ENCODE measurements at regions not wholly inside any gene's neighbourhood (a gene's known extent, or its start where the extent isn't known, plus 50 kb on each side); places are given as distances from the start of the nearest gene placed in this dataset.
"Not testable (repeated sequence)": the region's sequence is repeated elsewhere in the genome, so short reads cannot be mapped to it uniquely, and the experiment has no call there.

DNA sequence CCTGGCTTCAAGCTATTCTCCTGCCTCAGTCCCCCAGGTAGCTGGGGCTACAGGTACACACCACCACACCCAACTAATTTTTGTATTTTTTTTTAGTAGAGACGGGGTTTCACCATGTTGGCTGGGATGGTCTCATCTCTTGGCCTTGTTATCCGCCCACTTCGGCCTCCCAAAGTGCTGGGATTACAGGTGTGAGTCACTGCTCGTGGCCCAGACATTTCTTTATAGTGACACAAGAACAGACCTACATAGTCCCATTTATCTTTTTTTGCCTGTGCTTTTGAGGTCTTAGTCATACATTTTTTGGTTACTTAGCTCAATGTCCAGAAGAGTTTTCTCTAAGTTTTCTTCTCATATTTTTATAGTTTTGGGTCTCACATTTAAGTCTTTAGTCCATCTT lies 247.4 kb downstream of the SYT10 start:
- H3K27ac ChIP-seq (replicated peaks) = no peak overlapping the region
- no peaks in the 10 kb centered on the region for H3K27me3 ChIP-seq (ENCODE audit: low read depth)
- H3K4me3 ChIP-seq = no peak overlapping the region
- no peak for DNase-seq
- no peaks in the 10 kb centered on the region for H3K36me3 ChIP-seq
- H3K9me3 ChIP-seq (replicated peaks) = peaks cover 44% of the 10 kb centered on the region
- no peak for TF ChIP-seq CTCF (IDR thresholded peaks at IDR 0.05; ENCODE audit: borderline replicate concordance)
- no peaks in the 10 kb centered on the region for H3K4me1 ChIP-seq
- intact Hi-C loops (cut with micrococcal nuclease) = no loop called here

GRCh38 chr12:33187409-33187808 lies 252.2 kb downstream of the SYT10 start:
- Histone ChIP-seq H3K4me1 (no peaks in the 10 kb centered on the region), H3K27me3 (ENCODE audit: low read depth) (no peaks in the 10 kb centered on the region), H3K4me3 (no peak overlapping the region), H3K9me3 (replicated peaks) (peaks cover 34% of the 10 kb centered on the region), H3K36me3 (no peaks in the 10 kb centered on the region), H3K27ac (replicated peaks) (no peak overlapping the region)
- TF ChIP-seq CTCF (IDR thresholded peaks at IDR 0.05; ENCODE audit: borderline replicate concordance) = no peak
- no peak for DNase-seq
- intact Hi-C loops (cut with micrococcal nuclease) = no loop called here

DNA sequence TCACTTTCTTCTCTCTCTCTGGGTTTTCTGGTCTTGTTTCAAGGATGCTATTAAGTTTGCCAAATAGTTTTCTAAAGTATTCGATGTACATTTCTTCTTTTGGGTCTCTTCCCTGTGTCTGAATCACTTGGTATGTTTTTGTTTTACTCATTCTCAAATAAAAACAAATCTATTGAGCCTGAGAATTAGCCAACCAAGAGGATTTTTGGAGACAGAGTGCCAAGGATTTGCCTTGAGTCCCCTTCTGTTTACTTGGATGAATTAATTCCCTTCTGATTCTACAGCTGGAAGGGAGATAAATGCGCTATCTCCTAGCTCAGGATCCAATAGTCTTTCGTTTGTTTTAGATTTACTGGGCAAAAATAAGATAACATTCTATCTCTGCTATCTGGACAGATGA lies 255.5 kb downstream of the SYT10 start:
- H3K4me3 ChIP-seq = no peak overlapping the region
- H3K36me3 ChIP-seq = no peaks in the 10 kb centered on the region
- H3K27me3 ChIP-seq (ENCODE audit: low read depth) = no peaks in the 10 kb centered on the region
- H3K9me3 ChIP-seq (replicated peaks) = peaks cover 30% of the 10 kb centered on the region
- no peak overlapping the region for H3K27ac ChIP-seq (replicated peaks)
- intact Hi-C loops (cut with micrococcal nuclease) = no loop called here
- no peaks in the 10 kb centered on the region for H3K4me1 ChIP-seq
- no peak for TF ChIP-seq CTCF (IDR thresholded peaks at IDR 0.05; ENCODE audit: borderline replicate concordance)
- DNase-seq = no peak

- Histone ChIP-seq H3K4me3 (no peak overlapping the region), H3K27me3 (ENCODE audit: low read depth) (no peaks in the 10 kb centered on the region), H3K27ac (replicated peaks) (no peak overlapping the region), H3K9me3 (replicated peaks) (peaks cover 25% of the 10 kb centered on the region), H3K36me3 (no peaks in the 10 kb centered on the region), H3K4me1 (no peaks in the 10 kb centered on the region)
- TF ChIP-seq CTCF (IDR thresholded peaks at IDR 0.05; ENCODE audit: borderline replicate concordance) = no peak
- no peak for DNase-seq
- intact Hi-C loops (cut with micrococcal nuclease) = no loop called here
Measured at GRCh38 chr12:33182485-33182884, 257.1 kb downstream of the SYT10 start.

GRCh38 chr12:33180918-33181317 lies 258.7 kb downstream of the SYT10 start:
- Histone ChIP-seq H3K4me3 (no peak overlapping the region), H3K4me1 (no peaks in the 10 kb centered on the region), H3K27me3 (ENCODE audit: low read depth) (no peaks in the 10 kb centered on the region), H3K27ac (replicated peaks) (no peak overlapping the region), H3K9me3 (replicated peaks) (peaks cover 15% of the 10 kb centered on the region), H3K36me3 (no peaks in the 10 kb centered on the region)
- intact Hi-C loops (cut with micrococcal nuclease) = no loop called here
- no peak for DNase-seq
- no peak for TF ChIP-seq CTCF (IDR thresholded peaks at IDR 0.05; ENCODE audit: borderline replicate concordance)

DNA sequence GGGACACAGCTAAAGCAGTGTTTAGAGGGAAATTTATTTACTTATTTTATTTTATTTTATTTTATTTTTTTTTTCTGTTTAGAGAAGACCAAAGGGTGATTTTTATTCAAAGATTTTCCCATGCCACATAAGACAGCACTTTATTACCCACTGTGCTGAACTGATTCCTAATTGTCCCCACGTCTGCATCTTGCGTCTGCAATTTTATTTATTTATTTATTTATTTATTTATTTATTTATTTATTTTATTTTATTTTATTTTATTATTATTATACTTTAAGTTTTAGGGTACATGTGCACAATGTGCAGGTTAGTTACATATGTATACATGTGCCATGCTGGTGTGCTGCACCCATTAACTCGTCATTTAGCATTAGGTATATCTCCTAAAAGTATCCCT lies 269.7 kb upstream of the PKP2 start:
- H3K27me3 ChIP-seq (ENCODE audit: low read depth); H3K4me1 ChIP-seq; H3K4me3 ChIP-seq; intact Hi-C loops (cut with micrococcal nuclease); H3K36me3 ChIP-seq; DNase-seq; H3K27ac ChIP-seq (replicated peaks): not testable (repeated sequence)
- peaks cover 46% of the 10 kb centered on the region for H3K9me3 ChIP-seq (replicated peaks)
